IMR-90 (cell line): ENCODE measurements at regions not wholly inside any gene's neighbourhood (a gene's known extent, or its start where the extent isn't known, plus 50 kb on each side); places are given as distances from the start of the nearest gene placed in this dataset.

Experiments
- ATAC-seq: fragments of 200-7000 bp; cut with Tn5 transposase; 2 replicates; pipeline ENCODE4 v1.9.1; 2020; ENCODE audit warnings: low read depth, mild to moderate bottlenecking, moderate library complexity
- BruUV-seq: library from RNA; stranded (reverse); fragments of 400-500 nt; replicated peaks from 2 replicates; lab custom pipeline; 2021; lab: Mats Ljungman, UMichigan
- CTCF ChIA-PET: fragments of 300-600 bp; formaldehyde crosslinking; extraction: SDS; loops from one replicate; lab custom pipeline; 2021; ENCODE audit warnings: antibody characterized with exemption; lab: Yijun Ruan, JAX
- POLR2A ChIA-PET: fragments of 300-600 bp; sonication (Branson Sonifier 250); formaldehyde crosslinking; loops from one replicate; lab custom pipeline; 2022; ENCODE audit warnings: antibody characterized with exemption; ENCODE audit not compliant: unreplicated experiment; lab: Charles Lee
- DNase-seq: peaks from one replicate; pipeline ENCODE4 v3.0.0; 2013
- H2AFZ ChIP-seq: replicated peaks from 2 replicates; pipeline ENCODE3; 2013; ENCODE audit warnings: low read length, mild to moderate bottlenecking; ENCODE audit not compliant: poor library complexity
- H2AK5ac ChIP-seq: 2 replicates; pipeline ENCODE4 v1.6.1; 2013; ENCODE audit warnings: low read depth, low read length, inconsistent platforms
- H2AK9ac ChIP-seq: replicated peaks from 2 replicates; pipeline ENCODE3; 2013; ENCODE audit warnings: mild to moderate bottlenecking, low read depth, low read length, moderate library complexity; ENCODE audit not compliant: poor library complexity
- H2BK120ac ChIP-seq: 2 replicates; pipeline ENCODE4 v1.6.1; 2013; ENCODE audit warnings: low read depth, low read length, inconsistent platforms
- H2BK15ac ChIP-seq: 3 replicates; pipeline ENCODE4 v1.6.1; 2013; ENCODE audit warnings: low read depth, low read length, inconsistent platforms
- H2BK20ac ChIP-seq: 2 replicates; pipeline ENCODE4 v1.6.1; 2013; ENCODE audit warnings: low read depth, mild to moderate bottlenecking, inconsistent platforms, low read length, moderate library complexity
- H2BK5ac ChIP-seq: 2 replicates; pipeline ENCODE4 v1.6.1; 2013; ENCODE audit warnings: mild to moderate bottlenecking, low read depth, low read length, inconsistent platforms; ENCODE audit not compliant: poor library complexity, severe bottlenecking
- H3K14ac ChIP-seq: replicated peaks from 2 replicates; pipeline ENCODE4 v1.6.1; 2013; ENCODE audit warnings: low read depth, low read length, inconsistent platforms
- H3K18ac ChIP-seq: 2 replicates; pipeline ENCODE4 v1.6.1; 2013; ENCODE audit warnings: low read depth, low read length, control low read depth
- H3K23ac ChIP-seq: 2 replicates; pipeline ENCODE4 v1.6.1; 2013; ENCODE audit warnings: low read depth, low read length, inconsistent platforms
- H3K27ac ChIP-seq: 2 replicates; pipeline ENCODE4 v1.5.1; 2013; ENCODE audit warnings: mild to moderate bottlenecking, control low read depth, low read length; ENCODE audit not compliant: insufficient read depth
- H3K27me3 ChIP-seq: 2 replicates; pipeline ENCODE4 v1.6.1; 2013; ENCODE audit warnings: low read length; ENCODE audit not compliant: control insufficient read depth, insufficient read depth
- H3K36me3 ChIP-seq: 2 replicates; pipeline ENCODE4 v1.6.1; 2013; ENCODE audit warnings: low read length, mixed read lengths; ENCODE audit not compliant: control insufficient read depth, insufficient read depth
- H3K4ac ChIP-seq: 2 replicates; pipeline ENCODE4 v1.6.1; 2013; ENCODE audit warnings: low read depth, low read length, inconsistent platforms
- H3K4me1 ChIP-seq: 2 replicates; pipeline ENCODE4 v1.6.1; 2013; ENCODE audit warnings: low read length, mixed read lengths; ENCODE audit not compliant: control insufficient read depth, insufficient read depth
- H3K4me2 ChIP-seq: 2 replicates; pipeline ENCODE4 v1.6.1; 2013; ENCODE audit warnings: low read depth, mild to moderate bottlenecking, control low read depth, low read length, moderate library complexity
- H3K4me3 ChIP-seq: 2 replicates; pipeline ENCODE4 v1.5.1; 2013; ENCODE audit warnings: low read depth, mild to moderate bottlenecking, control low read depth, low read length, moderate library complexity; ENCODE audit not compliant: insufficient read depth
- H3K56ac ChIP-seq: 2 replicates; pipeline ENCODE4 v1.6.1; 2013; ENCODE audit warnings: low read length, inconsistent platforms; ENCODE audit not compliant: insufficient read depth; ENCODE audit errors: extremely low read depth
- H3K79me1 ChIP-seq, 2 experiments: 2 replicates each; pipeline ENCODE4 v1.6.1; 2013; ENCODE audit warnings: low read length in 2 of 2, inconsistent platforms in 1 of 2, low read depth in 1 of 2
- H3K9ac ChIP-seq: 2 replicates; pipeline ENCODE4 v1.6.1; 2013; ENCODE audit warnings: low read depth, low read length, control low read depth
- H3K9me1 ChIP-seq: 2 replicates; pipeline ENCODE4 v1.6.1; 2013; ENCODE audit warnings: low read length, inconsistent platforms; ENCODE audit not compliant: insufficient read depth
- H3K9me3 ChIP-seq: 2 replicates; pipeline ENCODE4 v1.6.1; 2013; ENCODE audit warnings: low read length; ENCODE audit not compliant: control insufficient read depth, insufficient read depth
- H4K20me1 ChIP-seq: 2 replicates; pipeline ENCODE4 v1.6.1; 2013; ENCODE audit warnings: low read length, inconsistent platforms; ENCODE audit not compliant: insufficient read depth
- H4K5ac ChIP-seq: 2 replicates; pipeline ENCODE4 v1.6.1; 2013; ENCODE audit warnings: mild to moderate bottlenecking, low read depth, low read length, control low read depth
- H4K8ac ChIP-seq, 2 experiments: 2 replicates each; pipeline ENCODE4 v1.6.1; 2013; ENCODE audit warnings: low read depth in 2 of 2, low read length in 2 of 2, control low read depth in 1 of 2, inconsistent platforms in 1 of 2
- H4K91ac ChIP-seq: 2 replicates; pipeline ENCODE4 v1.6.1; 2013; ENCODE audit warnings: low read depth, low read length, inconsistent platforms; ENCODE audit not compliant: insufficient read depth
- BHLHE40 ChIP-seq: fragments of 150-350 bp; IDR thresholded peaks from 2 replicates; pipeline ENCODE4 v1.6.1; 2016; ENCODE audit warnings: mild to moderate bottlenecking, low read depth, low read length
- CEBPB ChIP-seq: IDR thresholded peaks from 2 replicates; pipeline ENCODE4 v1.6.1; 2012; ENCODE audit warnings: low read depth, low read length, improper control_type of control experiment
- CHD1 ChIP-seq: IDR thresholded peaks from 2 replicates; pipeline ENCODE4 v1.6.1; 2012; ENCODE audit warnings: low read depth, low read length, improper control_type of control experiment
- ELK1 ChIP-seq: fragments of 150-350 bp; IDR thresholded peaks from 2 replicates; pipeline ENCODE4 v1.6.1; 2016; ENCODE audit warnings: low read depth, mild to moderate bottlenecking, low read length, moderate library complexity, borderline replicate concordance
- FOS ChIP-seq: fragments of 150-350 bp; IDR thresholded peaks from 2 replicates; pipeline ENCODE4 v1.6.1; 2016; ENCODE audit warnings: low read depth, low read length
- MAFK ChIP-seq: IDR thresholded peaks from 2 replicates; pipeline ENCODE4 v1.6.1; 2012; ENCODE audit warnings: low read depth, low read length, improper control_type of control experiment
- MXI1 ChIP-seq: IDR thresholded peaks from 2 replicates; pipeline ENCODE4 v1.6.1; 2012; ENCODE audit warnings: low read depth, mild to moderate bottlenecking, low read length, moderate library complexity, borderline replicate concordance
- NFE2L2 ChIP-seq: fragments of 150-350 bp; IDR thresholded peaks from 2 replicates; pipeline ENCODE4 v1.6.1; 2016; ENCODE audit warnings: low read depth, mild to moderate bottlenecking, low read length
- POLR2A ChIP-seq: IDR thresholded peaks from 2 replicates; pipeline ENCODE4 v1.6.1; 2012; ENCODE audit warnings: mild to moderate bottlenecking, low read depth, low read length
- RCOR1 ChIP-seq: IDR thresholded peaks from 2 replicates; pipeline ENCODE4 v1.6.1; 2012; ENCODE audit warnings: mild to moderate bottlenecking, low read length, improper control_type of control experiment; ENCODE audit not compliant: insufficient replicate concordance
- SMC3 ChIP-seq: fragments of 150-350 bp; IDR thresholded peaks from 2 replicates; pipeline ENCODE4 v1.6.1; 2016; ENCODE audit warnings: low read depth, mild to moderate bottlenecking, antibody characterized with exemption, low read length, moderate library complexity
- whole genome bisulfite sequencing, 2 experiments: methylation state at CpG; one replicate each; pipeline versions ENCODE4 v1.1.5 to v1.1.7; 2013; ENCODE audit warnings: missing lambda C conversion rate in 2 of 2; ENCODE audit not compliant: insufficient read length in 1 of 2; ENCODE audit errors: extremely low coverage in 2 of 2; 5-methylcytosine and 5-hydroxymethylcytosine counted together
- dilution Hi-C: fragments of 300-500 bp; cut with HindIII; formaldehyde crosslinking; loops from one replicate; pipeline ENCODE4 v1.14.3; 2018; ENCODE audit warnings: low sequenced_read_pairs; ENCODE audit not compliant: unreplicated experiment
- in situ Hi-C: fragments of 300-500 bp; cut with MboI; formaldehyde crosslinking; loops from 3 replicates; pipeline ENCODE4 v1.14.3; 2019; ENCODE audit warnings: low sequenced_read_pairs, inconsistent platforms, mixed read lengths
- intact Hi-C: fragments of 100-400 bp; cut with micrococcal nuclease; formaldehyde crosslinking; loops from 2 replicates; pipeline ENCODE4 v1.10.0; 2022
- TF ChIP-seq, protein P1 (sequence below): fragments of 150-350 bp; IDR thresholded peaks from 2 replicates; pipeline ENCODE4 v1.6.1; 2017; ENCODE audit warnings: mild to moderate bottlenecking, antibody characterized with exemption, low read length, low read depth

- H3K79me1 ChIP-seq = no peaks in the 10 kb centered on the region
- no peak overlapping the region for H2AK5ac ChIP-seq
- H2BK15ac ChIP-seq = no peak overlapping the region
- no peak overlapping the region for H3K27ac ChIP-seq
- no peak overlapping the region for H2BK5ac ChIP-seq
- dilution Hi-C loops = no loop called here
- in situ Hi-C loops = no loop called here
- H2AK9ac ChIP-seq = no peak overlapping the region
- no TSS peak for BruUV-seq
- CTCF ChIA-PET = no interaction called here
- POLR2A ChIA-PET = no interaction called here
- H3K4me3 ChIP-seq = no peak overlapping the region
- peaks cover 6% of the 10 kb centered on the region; the same call in 1 of the 2 replicates for H3K9me3 ChIP-seq
- H4K5ac ChIP-seq = no peak overlapping the region
- H3K27me3 ChIP-seq = peaks cover 2% of the 10 kb centered on the region; the same call in 1 of the 2 replicates
- H2AFZ ChIP-seq = no peak overlapping the region
- no peak overlapping the region for H3K23ac ChIP-seq
- 72% methylated on average over 43 of the region's 79 CpGs; no CpG with 5 or more reads in 1 of the 2 experiments for WGBS, 2 experiments
- no peaks in the 10 kb centered on the region for H3K9me1 ChIP-seq
- DNase-seq = no peak
- H3K4ac ChIP-seq = no peak overlapping the region
- no peak overlapping the region for H3K4me2 ChIP-seq
- H3K56ac ChIP-seq = no peak overlapping the region
- H4K20me1 ChIP-seq = no peaks in the 10 kb centered on the region; the same call in 1 of the 2 replicates
- no peak overlapping the region for H4K8ac ChIP-seq
- H4K91ac ChIP-seq = no peak overlapping the region
- no peak overlapping the region for H3K9ac ChIP-seq
- no peak overlapping the region for H3K14ac ChIP-seq
- no peaks in the 10 kb centered on the region for H3K36me3 ChIP-seq
- intact Hi-C loops = no loop called here
- no peaks in the 10 kb centered on the region for H3K4me1 ChIP-seq
- ATAC-seq = no peak
- no peak overlapping the region for H3K18ac ChIP-seq
- TF ChIP-seq, protein P1, sequence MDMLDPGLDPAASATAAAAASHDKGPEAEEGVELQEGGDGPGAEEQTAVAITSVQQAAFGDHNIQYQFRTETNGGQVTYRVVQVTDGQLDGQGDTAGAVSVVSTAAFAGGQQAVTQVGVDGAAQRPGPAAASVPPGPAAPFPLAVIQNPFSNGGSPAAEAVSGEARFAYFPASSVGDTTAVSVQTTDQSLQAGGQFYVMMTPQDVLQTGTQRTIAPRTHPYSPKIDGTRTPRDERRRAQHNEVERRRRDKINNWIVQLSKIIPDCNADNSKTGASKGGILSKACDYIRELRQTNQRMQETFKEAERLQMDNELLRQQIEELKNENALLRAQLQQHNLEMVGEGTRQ = no peak
- no peak for TF ChIP-seq NFE2L2
- TF ChIP-seq MAFK = no peak
- TF ChIP-seq MXI1 = no peak
- TF ChIP-seq POLR2A = no peak
- TF ChIP-seq BHLHE40 = no peak
- no peak for TF ChIP-seq RCOR1
- TF ChIP-seq CHD1 = no peak
- no peak for TF ChIP-seq ELK1
- no peak for TF ChIP-seq FOS
- no peak for TF ChIP-seq SMC3
- no peak for TF ChIP-seq CEBPB
- no peak overlapping the region for H2BK20ac ChIP-seq
- no peak overlapping the region for H2BK120ac ChIP-seq
These were observed 61.8 kb upstream of the CTDP1 start for GRCh38 chr18:79617511-79618500.
